Breast epithelium (tissue), 4 donors: ENCODE measurements at regions not wholly inside any gene's neighbourhood (a gene's known extent, or its start where the extent isn't known, plus 50 kb on each side); places are given as distances from the start of the nearest gene placed in this dataset.

ENCODE experiments used
- DNase-seq, 2 donors: peaks; one replicate each; pipeline ENCODE4 v3.0.0-alpha.2; 2019; ENCODE audit warnings: low spot score in 2 of 2
- H3K27ac ChIP-seq, 2 donors: fragments of 200-600 bp; sonication (generic) in 1 of 2; one replicate each; pipeline ENCODE4 v1.5.1; 2016 to 2019; ENCODE audit warnings: mild to moderate bottlenecking in 1 of 2
- H3K27me3 ChIP-seq, 2 donors: fragments of 200-600 bp; sonication (generic) in 1 of 2; one replicate each; pipeline versions ENCODE4 v1.5.1 to v1.6.0; 2017 to 2019; ENCODE audit warnings: control low read depth in 1 of 2, mild to moderate bottlenecking in 1 of 2
- H3K36me3 ChIP-seq: fragments of 200-600 bp; one replicate; pipeline ENCODE4 v1.5.1; 2019
- H3K4me1 ChIP-seq, 2 donors: fragments of 200-600 bp; sonication (generic); one replicate each; pipeline ENCODE4 v1.5.1; 2016 to 2019; ENCODE audit warnings: control low read depth in 1 of 2
- H3K4me3 ChIP-seq, 3 donors: fragments of 200-600 bp; sonication (generic); 1 replicate in 2 of 3; 2 replicates in 1 of 3; pipeline ENCODE4 v1.5.1; 2016 to 2019; ENCODE audit warnings: mild to moderate bottlenecking in 3 of 3, moderate library complexity in 2 of 3
- H3K9me3 ChIP-seq, 2 donors: fragments of 200-600 bp; sonication (generic) in 1 of 2; one replicate each; pipeline ENCODE4 v1.5.1; 2016 to 2019; ENCODE audit warnings: control low read depth in 1 of 2
- CTCF ChIP-seq, 3 donors: fragments of 450-650 bp; IDR thresholded peaks; one replicate each; pipeline ENCODE4 v1.5.1; 2016 to 2017; ENCODE audit warnings: antibody characterized with exemption in 3 of 3, mild to moderate bottlenecking in 3 of 3, moderate library complexity in 3 of 3
- POLR2A ChIP-seq: fragments of 450-650 bp; IDR thresholded peaks from one replicate; pipeline ENCODE4 v1.6.1; 2016; ENCODE audit warnings: antibody characterized with exemption, mild to moderate bottlenecking, moderate library complexity
- POLR2AphosphoS5 ChIP-seq, 3 donors: sonication (generic); formaldehyde crosslinking; IDR thresholded peaks; one replicate each; pipeline ENCODE4 v1.6.1; 2017; ENCODE audit warnings: antibody characterized with exemption in 3 of 3
- intact Hi-C: fragments of 100-400 bp; cut with DNase I; formaldehyde crosslinking; loops from one replicate; pipeline ENCODE4 v1.15.1; 2023; ENCODE audit warnings: low total_unique reads

- no peak overlapping the region for H3K4me3 ChIP-seq
- no peaks in the 10 kb centered on the region for H3K27me3 ChIP-seq
- no peaks in the 10 kb centered on the region for H3K36me3 ChIP-seq
- TF ChIP-seq POLR2AphosphoS5 (IDR thresholded peaks at IDR 0.05) (no peak), POLR2A (no peak), CTCF (IDR thresholded peaks at IDR 0.05) (no peak)
- intact Hi-C loops: no loop called here
- H3K4me1 ChIP-seq: no peaks in the 10 kb centered on the region
- no peak for DNase-seq
- peaks cover 0 to 15% of the 10 kb centered on the region in 2 donors for H3K9me3 ChIP-seq
- H3K27ac ChIP-seq: no peak overlapping the region
Observed at GRCh38 chr9:118721923-118722322, 647.3 kb downstream of the BRINP1 start.

- Histone ChIP-seq H3K9me3 (peaks cover 0 to 3% of the 10 kb centered on the region in 2 donors), H3K27me3 (no peaks in the 10 kb centered on the region), H3K27ac (no peak overlapping the region), H3K4me1 (no peaks in the 10 kb centered on the region), H3K36me3 (no peaks in the 10 kb centered on the region), H3K4me3 (no peak overlapping the region)
- DNase-seq: no peak
- no peak for TF ChIP-seq POLR2A
- TF ChIP-seq POLR2AphosphoS5 (IDR thresholded peaks at IDR 0.05): no peak
- no peak for TF ChIP-seq CTCF (IDR thresholded peaks at IDR 0.05)
- intact Hi-C loops: no loop called here
Observed at GRCh38 chr9:118729981-118730380, 639.3 kb downstream of the BRINP1 start.

- intact Hi-C loops: no loop called here
- Histone ChIP-seq H3K4me3 (no peak overlapping the region), H3K9me3 (peaks cover 7 to 19% of the 10 kb centered on the region in 2 donors), H3K27me3 (no peaks in the 10 kb centered on the region), H3K36me3 (no peaks in the 10 kb centered on the region), H3K4me1 (no peaks in the 10 kb centered on the region), H3K27ac (no peak overlapping the region)
- TF ChIP-seq CTCF (IDR thresholded peaks at IDR 0.05) (no peak), POLR2AphosphoS5 (IDR thresholded peaks at IDR 0.05) (no peak), POLR2A (no peak)
- no peak for DNase-seq
Observed at GRCh38 chr9:118732998-118733397, 636.2 kb downstream of the BRINP1 start.

GRCh38 chr9:118734696-118735095, 634.5 kb downstream of the BRINP1 start:
- Histone ChIP-seq H3K4me1 (no peaks in the 10 kb centered on the region), H3K27me3 (no peaks in the 10 kb centered on the region), H3K4me3 (no peak overlapping the region), H3K27ac (no peak overlapping the region), H3K36me3 (no peaks in the 10 kb centered on the region), H3K9me3 (peaks cover 7 to 19% of the 10 kb centered on the region in 2 donors)
- TF ChIP-seq POLR2AphosphoS5 (IDR thresholded peaks at IDR 0.05) (no peak), CTCF (IDR thresholded peaks at IDR 0.05) (no peak), POLR2A (no peak)
- intact Hi-C loops: no loop called here
- DNase-seq: no peak

GRCh38 chr9:118736406-118736805, 632.8 kb downstream of the BRINP1 start:
- H3K36me3 ChIP-seq: no peaks in the 10 kb centered on the region
- no peaks in the 10 kb centered on the region for H3K4me1 ChIP-seq
- intact Hi-C loops: no loop called here
- DNase-seq: no peak
- H3K4me3 ChIP-seq: no peak overlapping the region
- H3K9me3 ChIP-seq: peaks cover 7 to 19% of the 10 kb centered on the region in 2 donors
- no peak for TF ChIP-seq POLR2AphosphoS5 (IDR thresholded peaks at IDR 0.05)
- TF ChIP-seq POLR2A: no peak
- no peak for TF ChIP-seq CTCF (IDR thresholded peaks at IDR 0.05)
- H3K27me3 ChIP-seq: no peaks in the 10 kb centered on the region
- no peak overlapping the region for H3K27ac ChIP-seq
